ENCODE measurements at regions not wholly inside any gene's neighbourhood (a gene's known extent, or its start where the extent isn't known, plus 50 kb on each side); places are given as distances from the start of the nearest gene placed in this dataset.
"Not testable (repeated sequence)": the region's sequence is repeated elsewhere in the genome, so short reads cannot be mapped to it uniquely, and the experiment has no call there.

- Mint-ChIP-seq H3K27ac (no peak overlapping the region), H3K36me3 (peaks cover 0 to 5% of the 10 kb centered on the region in 2 donors), H3K27me3 (peaks cover 4 to 20% of the 10 kb centered on the region in 2 donors), H3K9me3 (peaks cover 16 to 20% of the 10 kb centered on the region in 2 donors), H3K4me3 (no peak overlapping the region), H3K4me1 (no peaks in the 10 kb centered on the region)
- ATAC-seq (replicated peaks) (peak; percentile 41 to 58), DNase-seq (no peak)
Measured at GRCh38 chr12:59444932-59445331, 150.9 kb upstream of the SLC16A7 start.

- DNase-seq, result no peak
- H3K4me1 Mint-ChIP-seq, result no peaks in the 10 kb centered on the region
- H3K27me3 Mint-ChIP-seq, result no peaks in the 10 kb centered on the region
- no peaks in the 10 kb centered on the region for H3K36me3 Mint-ChIP-seq
- H3K9me3 Mint-ChIP-seq, result no peaks in the 10 kb centered on the region
- no peak overlapping the region for H3K27ac Mint-ChIP-seq
- no peak overlapping the region for H3K4me3 Mint-ChIP-seq
- no peak for ATAC-seq (replicated peaks)
Measured at GRCh38 chr12:59432057-59432456, 163.8 kb upstream of the SLC16A7 start.

- H3K27ac Mint-ChIP-seq, result no peak overlapping the region
- H3K36me3 Mint-ChIP-seq, result no peaks in the 10 kb centered on the region
- no peaks in the 10 kb centered on the region for H3K27me3 Mint-ChIP-seq
- DNase-seq, result no peak
- no peaks in the 10 kb centered on the region for H3K9me3 Mint-ChIP-seq
- no peaks in the 10 kb centered on the region for H3K4me1 Mint-ChIP-seq
- ATAC-seq (replicated peaks), result no peak
- H3K4me3 Mint-ChIP-seq, result no peak overlapping the region
Measured at GRCh38 chr12:59431266-59431665, 164.6 kb upstream of the SLC16A7 start.

- Mint-ChIP-seq H3K27me3 (no peaks in the 10 kb centered on the region), H3K4me3 (no peak overlapping the region), H3K9me3 (no peaks in the 10 kb centered on the region), H3K27ac (no peak overlapping the region), H3K4me1 (no peaks in the 10 kb centered on the region), H3K36me3 (no peaks in the 10 kb centered on the region)
- DNase-seq (no peak), ATAC-seq (replicated peaks) (no peak)
Measured at GRCh38 chr12:59429766-59430165, 166.1 kb upstream of the SLC16A7 start.

- no peaks in the 10 kb centered on the region for H3K4me1 Mint-ChIP-seq
- ATAC-seq (replicated peaks) (no peak), DNase-seq (no peak)
- no peak overlapping the region for H3K4me3 Mint-ChIP-seq
- no peaks in the 10 kb centered on the region for H3K9me3 Mint-ChIP-seq
- H3K36me3 Mint-ChIP-seq, result no peaks in the 10 kb centered on the region
- H3K27ac Mint-ChIP-seq, result no peak overlapping the region
- H3K27me3 Mint-ChIP-seq, result no peaks in the 10 kb centered on the region
Measured at GRCh38 chr12:59425798-59426197, 170.0 kb upstream of the SLC16A7 start.

DNA sequence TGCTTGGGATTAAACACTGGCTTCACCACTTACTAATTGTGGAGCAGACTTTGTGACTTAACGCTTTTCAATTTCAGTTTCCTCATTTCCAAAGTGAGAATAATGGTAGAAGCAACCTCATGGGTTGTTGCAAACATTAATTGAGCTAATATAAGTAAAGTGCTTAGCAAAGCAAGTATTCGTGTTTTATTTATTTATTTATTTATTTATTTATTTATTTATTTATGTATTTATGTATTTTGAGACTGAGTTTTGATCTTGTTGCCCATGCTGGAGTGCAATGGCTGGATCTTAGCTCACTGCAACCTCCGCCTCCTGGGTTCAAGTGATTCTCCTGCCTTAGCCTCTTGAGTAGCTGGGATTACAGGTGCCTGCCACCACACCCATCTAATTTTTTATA is 171.2 kb upstream of the SLC16A7 start:
- not testable (repeated sequence) for H3K4me3 Mint-ChIP-seq, H3K27ac Mint-ChIP-seq, DNase-seq

DNA sequence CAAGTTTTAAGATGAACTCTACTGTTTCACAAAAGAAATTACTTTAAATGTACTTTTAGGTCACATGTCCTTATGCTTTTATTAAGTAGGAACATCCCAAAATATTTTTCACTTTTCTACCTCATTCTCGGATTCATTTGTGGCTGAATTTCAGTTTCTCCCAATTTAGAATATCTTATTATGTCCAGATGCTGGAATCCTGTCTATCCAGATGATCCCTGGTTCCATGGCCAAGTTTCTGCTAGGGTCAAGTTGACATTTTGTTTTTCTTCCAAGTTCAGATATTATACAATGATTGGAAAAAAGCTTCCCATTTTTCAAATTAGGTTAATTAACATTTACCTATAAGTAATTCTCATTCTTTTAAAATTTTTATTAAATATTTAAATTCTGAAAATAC is 181.8 kb upstream of the SLC16A7 start:
- no peak for DNase-seq
- H3K36me3 Mint-ChIP-seq, result no peaks in the 10 kb centered on the region
- H3K9me3 Mint-ChIP-seq, result no peaks in the 10 kb centered on the region
- no peak overlapping the region for H3K27ac Mint-ChIP-seq
- peaks cover 3 to 6% of the 10 kb centered on the region in 2 donors for H3K27me3 Mint-ChIP-seq
- H3K4me1 Mint-ChIP-seq, result no peaks in the 10 kb centered on the region
- no peak for ATAC-seq (replicated peaks)
- no peak overlapping the region for H3K4me3 Mint-ChIP-seq

More for the DNA sequence above, 171.2 kb upstream of the SLC16A7 start:
- not testable (repeated sequence) for H3K9me3 Mint-ChIP-seq; H3K36me3 Mint-ChIP-seq; H3K27me3 Mint-ChIP-seq; H3K4me1 Mint-ChIP-seq; ATAC-seq (replicated peaks)

- no peak for DNase-seq
- Mint-ChIP-seq H3K4me3 (no peak overlapping the region), H3K27me3 (peaks cover 3 to 11% of the 10 kb centered on the region in 2 donors), H3K9me3 (no peaks in the 10 kb centered on the region), H3K27ac (no peak overlapping the region), H3K36me3 (no peaks in the 10 kb centered on the region), H3K4me1 (peaks cover 3 to 19% of the 10 kb centered on the region in 2 donors)
- ATAC-seq (replicated peaks), result no peak
Measured at GRCh38 chr12:59408431-59408830, 187.4 kb upstream of the SLC16A7 start.

DNA sequence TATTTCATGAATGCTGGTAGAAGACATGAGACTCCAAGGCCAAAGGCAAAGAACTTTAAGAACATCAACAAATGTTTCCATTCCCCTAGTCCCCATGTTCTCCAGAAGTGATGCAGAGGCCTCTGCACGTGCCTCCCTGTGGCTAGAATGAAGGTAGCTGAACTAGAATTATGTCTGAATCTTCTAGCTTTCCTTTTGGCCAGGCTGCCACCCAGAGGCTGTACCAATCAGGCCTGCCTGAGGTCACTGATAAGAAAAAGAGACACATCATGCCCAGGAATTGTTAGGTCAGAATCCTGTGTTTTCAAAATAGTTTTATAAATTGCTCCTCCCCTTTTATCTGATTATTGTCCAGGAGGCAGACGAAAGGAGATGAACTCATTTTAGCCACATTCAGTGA is 188.0 kb upstream of the SLC16A7 start:
- H3K4me1 Mint-ChIP-seq, result peaks cover 3 to 20% of the 10 kb centered on the region in 2 donors
- H3K36me3 Mint-ChIP-seq, result no peaks in the 10 kb centered on the region
- no peak overlapping the region for H3K4me3 Mint-ChIP-seq
- no peaks in the 10 kb centered on the region for H3K9me3 Mint-ChIP-seq
- no peak overlapping the region for H3K27ac Mint-ChIP-seq
- peaks cover 0 to 10% of the 10 kb centered on the region in 2 donors for H3K27me3 Mint-ChIP-seq
- DNase-seq (no peak), ATAC-seq (replicated peaks) (no peak)

DNA sequence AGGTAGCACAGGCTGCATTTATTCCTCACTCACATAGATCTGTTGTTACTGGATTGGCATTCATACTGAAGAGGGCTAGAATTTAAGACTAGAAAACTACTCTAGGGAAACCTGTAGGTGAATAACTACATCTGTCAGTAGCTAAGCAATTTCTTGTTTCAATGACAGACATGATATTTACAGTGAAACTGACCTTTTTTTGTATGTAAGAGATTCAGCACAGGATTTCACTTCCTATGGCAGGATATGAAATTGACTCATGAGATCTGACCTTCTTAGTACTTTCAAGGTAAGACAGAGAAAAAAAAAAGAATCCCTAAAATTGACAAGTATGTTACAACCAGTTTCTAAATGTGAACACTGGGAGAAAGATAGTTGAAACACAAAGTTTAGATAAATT is 189.8 kb upstream of the SLC16A7 start:
- H3K4me1 Mint-ChIP-seq, result peaks cover 3 to 20% of the 10 kb centered on the region in 2 donors
- H3K4me3 Mint-ChIP-seq, result no peak overlapping the region
- no peaks in the 10 kb centered on the region for H3K9me3 Mint-ChIP-seq
- DNase-seq, result no peak
- no peak overlapping the region for H3K27ac Mint-ChIP-seq
- peak; percentile 90 to 91 for ATAC-seq (replicated peaks)
- no peaks in the 10 kb centered on the region for H3K36me3 Mint-ChIP-seq
- peaks cover 0 to 15% of the 10 kb centered on the region in 2 donors for H3K27me3 Mint-ChIP-seq

DNA sequence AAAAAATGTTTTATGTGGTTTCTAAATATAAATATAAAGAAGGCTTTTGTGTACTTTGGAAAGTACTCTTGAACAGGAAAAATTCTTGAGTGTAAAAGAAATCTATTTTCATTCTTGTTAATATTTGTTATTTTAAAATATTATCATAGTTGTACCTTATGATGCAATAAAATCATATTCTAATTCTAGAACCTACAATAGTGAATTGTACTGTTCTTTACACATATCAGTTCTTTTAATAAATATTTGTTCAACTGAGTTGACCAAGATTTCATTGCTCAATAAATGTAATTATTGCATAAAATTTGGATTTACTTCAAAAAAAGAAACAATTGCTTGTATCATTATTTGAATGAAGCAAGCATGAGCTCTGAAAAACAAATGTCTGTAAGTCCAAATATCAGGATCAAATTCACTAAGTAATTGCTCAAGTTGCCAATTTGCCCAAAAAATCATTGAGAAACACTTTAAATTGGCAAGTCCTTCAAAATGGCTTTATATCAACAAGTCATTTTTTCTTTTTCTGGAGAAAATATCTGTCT is 191.6 kb upstream of the SLC16A7 start:
- Mint-ChIP-seq H3K4me3 (no peak overlapping the region), H3K4me1 (peaks cover 3 to 20% of the 10 kb centered on the region in 2 donors), H3K27me3 (peaks cover 0 to 15% of the 10 kb centered on the region in 2 donors), H3K36me3 (no peaks in the 10 kb centered on the region), H3K9me3 (no peaks in the 10 kb centered on the region), H3K27ac (no peak overlapping the region)
- no peak for DNase-seq
- ATAC-seq (replicated peaks), result no peak

DNA sequence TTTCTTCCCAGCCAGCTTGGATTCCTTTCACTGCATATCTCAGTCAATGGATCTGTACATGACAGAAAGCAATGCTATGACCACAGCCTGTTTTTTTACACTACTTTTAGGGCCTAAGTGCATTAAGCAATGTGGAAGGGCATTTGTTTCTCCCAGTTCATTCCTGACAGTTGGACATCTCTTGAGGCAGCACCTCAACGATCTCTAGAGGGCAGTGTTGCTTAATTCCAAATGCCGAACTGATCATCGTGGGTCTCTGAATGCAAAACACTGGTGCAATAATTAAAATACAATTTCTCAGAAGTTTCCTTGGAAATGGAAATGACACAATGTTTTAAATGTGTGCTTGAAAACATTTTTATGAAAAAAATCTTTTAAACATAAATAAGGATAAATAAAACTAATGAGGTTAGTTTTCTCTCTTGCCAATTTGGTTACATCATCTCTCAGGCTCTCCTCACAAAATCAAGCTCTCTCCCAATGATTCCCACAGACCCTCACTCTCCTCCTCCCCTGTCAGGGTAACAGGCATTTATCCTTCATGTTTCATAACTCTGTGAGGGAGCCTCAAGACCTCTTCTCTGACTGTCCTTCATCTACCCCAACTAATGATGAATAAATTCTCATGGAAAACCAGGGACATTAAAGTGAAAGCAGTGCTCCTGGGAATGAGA is 192.4 kb upstream of the SLC16A7 start:
- peak; percentile 61 to 62 for ATAC-seq (replicated peaks)
- H3K9me3 Mint-ChIP-seq, result no peaks in the 10 kb centered on the region

GRCh38 chr12:59401862-59402261 is 194.0 kb upstream of the SLC16A7 start:
- Mint-ChIP-seq H3K4me1 (peaks cover 3 to 20% of the 10 kb centered on the region in 2 donors), H3K36me3 (no peaks in the 10 kb centered on the region), H3K27me3 (peaks cover 0 to 15% of the 10 kb centered on the region in 2 donors), H3K9me3 (no peaks in the 10 kb centered on the region), H3K27ac (no peak overlapping the region), H3K4me3 (no peak overlapping the region)
- ATAC-seq (replicated peaks), result no peak
- DNase-seq, result no peak

More for the DNA sequence above, 192.4 kb upstream of the SLC16A7 start:
- H3K4me3 Mint-ChIP-seq, result no peak overlapping the region
- peaks cover 3 to 20% of the 10 kb centered on the region in 2 donors for H3K4me1 Mint-ChIP-seq
- peak; percentile 9 for DNase-seq
- H3K36me3 Mint-ChIP-seq, result no peaks in the 10 kb centered on the region
- H3K27me3 Mint-ChIP-seq, result peaks cover 0 to 15% of the 10 kb centered on the region in 2 donors
- no peak overlapping the region for H3K27ac Mint-ChIP-seq

- peaks cover 0 to 8% of the 10 kb centered on the region in 2 donors for H3K27me3 Mint-ChIP-seq
- no peak for ATAC-seq (replicated peaks)
Measured at GRCh38 chr12:59398164-59398563, 197.7 kb upstream of the SLC16A7 start.

DNA sequence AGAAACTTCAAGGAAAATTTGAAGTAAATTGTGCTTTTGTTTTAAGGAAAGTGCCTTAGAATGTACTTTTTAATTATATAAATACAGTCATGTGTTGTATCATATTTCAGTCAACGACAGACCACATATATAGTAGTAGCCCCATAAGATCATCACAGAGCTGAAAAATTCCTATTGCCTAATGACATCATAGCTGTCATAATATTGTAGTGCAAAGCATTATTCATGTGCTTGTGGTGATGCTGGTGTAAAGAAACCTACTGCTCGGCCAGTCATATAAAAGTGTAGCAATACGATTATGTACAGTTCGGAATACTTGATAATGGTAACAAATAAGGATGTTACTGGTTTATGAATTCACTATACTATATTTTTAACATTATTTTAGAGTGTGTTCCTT is 198.9 kb upstream of the SLC16A7 start:
- no peaks in the 10 kb centered on the region for H3K4me1 Mint-ChIP-seq
- H3K4me3 Mint-ChIP-seq, result no peak overlapping the region
- H3K27ac Mint-ChIP-seq, result no peak overlapping the region
- DNase-seq, result no peak
- no peaks in the 10 kb centered on the region for H3K36me3 Mint-ChIP-seq
- H3K9me3 Mint-ChIP-seq, result no peaks in the 10 kb centered on the region
- H3K27me3 Mint-ChIP-seq, result peaks cover 0 to under 1% of the 10 kb centered on the region in 2 donors
- ATAC-seq (replicated peaks), result no peak

More at GRCh38 chr12:59398164-59398563, 197.7 kb upstream of the SLC16A7 start:
- H3K9me3 Mint-ChIP-seq, result no peaks in the 10 kb centered on the region
- no peaks in the 10 kb centered on the region for H3K4me1 Mint-ChIP-seq
- H3K27ac Mint-ChIP-seq, result no peak overlapping the region
- H3K36me3 Mint-ChIP-seq, result no peaks in the 10 kb centered on the region
- no peak overlapping the region for H3K4me3 Mint-ChIP-seq
- no peak for DNase-seq

All from stimulated activated naive B cell treated with anti-CD40 and anti-IgM and Interleukin-4, amounts not matched to agents 10 μg/mL and 1 μg/mL and 100 μg/mL, for 72 hours (primary cell).